HG02973 (cell line): ENCODE measurements at regions not wholly inside any gene's neighbourhood (a gene's known extent, or its start where the extent isn't known, plus 50 kb on each side); places are given as distances from the start of the nearest gene placed in this dataset.

ENCODE experiments used
- ATAC-seq: cut with Tn5 transposase; IDR thresholded peaks from one replicate; pipeline ENCODE4 v1.9.1; 2021; ENCODE audit warnings: moderate library complexity; ENCODE audit not compliant: unreplicated experiment

- no peak for ATAC-seq
Measured at GRCh38 chr6:71114986-71115385, 158.1 kb upstream of the B3GAT2 start.

DNA sequence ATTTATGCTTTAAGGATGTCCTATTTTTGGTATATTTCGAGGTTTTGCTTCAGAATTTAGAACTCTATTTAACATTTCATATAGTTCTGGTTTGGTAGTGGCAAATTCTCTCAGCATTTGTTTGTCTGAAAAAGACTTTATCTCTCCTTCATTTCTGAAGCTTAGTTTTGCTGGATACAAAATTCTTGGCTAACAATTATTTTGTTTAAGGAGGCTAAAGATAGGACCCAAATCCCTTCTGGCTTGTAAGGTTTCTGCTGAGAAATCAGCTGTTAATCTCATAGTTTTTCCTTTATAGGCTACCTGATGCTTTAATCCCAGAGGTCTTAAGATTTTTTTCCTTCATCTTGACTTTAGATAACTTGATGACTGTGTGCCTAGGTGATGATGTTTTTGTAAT lies 162.7 kb upstream of the B3GAT2 start:
- ATAC-seq = no peak

- no peak for ATAC-seq
Measured at GRCh38 chr6:71123051-71123450, 165.6 kb upstream of the OGFRL1 start.

DNA sequence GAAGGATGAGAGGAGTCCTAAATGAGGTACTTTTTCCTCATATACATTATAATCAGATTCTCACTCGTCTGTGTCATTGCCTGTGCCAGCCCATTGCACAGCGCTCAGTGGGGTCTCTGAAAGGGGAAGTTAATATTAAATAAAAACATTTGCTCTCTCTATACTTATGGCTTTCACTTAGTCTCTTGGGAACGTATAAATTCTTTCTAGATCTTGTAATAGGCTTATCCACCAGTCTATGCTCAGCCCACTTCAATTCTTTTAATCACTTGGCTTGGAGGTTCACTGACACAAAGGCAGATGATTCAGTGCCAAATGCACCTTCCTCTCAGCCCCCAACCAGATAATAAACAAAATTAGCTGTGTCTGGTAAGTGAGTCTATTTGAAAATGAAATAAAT lies 164.3 kb upstream of the OGFRL1 start:
- no peak for ATAC-seq

DNA sequence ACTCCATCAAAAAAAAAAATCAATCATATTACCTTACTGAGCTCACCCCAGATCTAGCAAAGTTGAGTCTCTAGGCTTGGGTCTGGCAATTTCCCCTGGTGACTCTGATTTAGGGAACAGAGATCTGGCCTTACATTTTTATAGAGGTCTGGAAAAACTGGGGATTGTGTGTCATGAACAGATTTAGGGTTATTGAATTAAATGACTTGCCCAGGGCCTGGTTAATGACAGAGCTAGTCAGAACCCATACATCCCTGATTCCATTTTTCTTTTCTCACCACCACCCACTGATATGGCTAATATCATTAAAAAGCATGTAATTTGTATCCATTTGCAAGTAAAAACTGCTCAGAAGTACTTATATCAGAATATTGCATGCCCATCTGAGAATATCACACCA lies 163.4 kb upstream of the OGFRL1 start:
- ATAC-seq = no peak

GRCh38 chr6:71126506-71126905 lies 162.1 kb upstream of the OGFRL1 start:
- no peak for ATAC-seq

DNA sequence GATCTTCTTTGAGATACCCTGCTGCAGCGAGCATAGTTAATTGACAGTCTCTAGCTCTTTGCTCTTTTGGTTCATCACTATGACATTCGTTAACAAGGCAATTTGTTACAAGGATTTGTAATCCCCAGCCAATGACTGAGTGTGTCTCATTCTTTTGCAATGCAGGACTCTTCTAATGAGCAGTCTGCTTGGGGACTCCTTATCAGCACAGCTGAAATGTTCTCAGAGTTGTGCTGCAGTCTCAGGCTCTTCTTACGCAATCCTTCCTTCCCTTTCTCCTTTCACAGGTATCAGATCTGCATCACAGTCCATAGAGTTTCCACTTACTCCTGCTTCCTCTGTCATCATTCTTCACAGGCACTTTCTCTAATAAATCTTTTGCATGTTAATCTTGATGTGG lies 161.2 kb upstream of the OGFRL1 start:
- no peak for ATAC-seq

- no peak for ATAC-seq
Measured at GRCh38 chr6:71130277-71130676, 158.3 kb upstream of the OGFRL1 start.

DNA sequence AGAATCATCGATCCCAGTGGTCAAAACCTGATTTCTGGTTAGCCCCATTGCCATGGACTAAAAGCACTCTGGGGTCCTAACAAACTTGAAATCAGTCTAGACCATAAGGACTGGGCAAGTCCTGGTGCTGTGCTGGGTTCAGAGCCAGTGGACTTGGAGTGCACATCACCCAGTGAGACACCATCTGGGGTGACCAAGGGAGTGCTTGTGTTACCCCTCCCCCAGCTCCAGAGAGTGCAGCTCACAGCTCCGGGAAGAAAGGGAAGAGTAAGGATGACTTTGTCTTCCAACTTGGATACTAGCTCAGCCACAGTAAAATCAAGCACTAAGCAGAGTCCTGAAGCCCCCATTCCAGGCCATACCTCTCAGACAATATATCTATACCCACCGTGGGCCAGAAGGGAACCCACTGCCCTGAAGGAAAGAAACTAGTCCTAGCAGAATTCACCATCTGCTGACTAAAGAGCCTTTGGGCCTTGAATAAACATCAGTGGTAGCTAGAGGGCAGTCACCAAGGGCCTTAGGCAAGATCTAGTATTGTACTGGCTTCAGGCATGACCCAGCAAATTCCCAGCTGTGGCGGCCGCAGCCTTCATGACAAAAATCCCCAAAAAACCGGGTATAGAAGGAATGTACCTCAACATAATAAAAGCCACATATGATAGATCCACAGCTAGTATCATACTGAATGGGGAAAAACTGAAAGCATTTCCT lies 153.5 kb upstream of the OGFRL1 start:
- ATAC-seq = no peak

DNA sequence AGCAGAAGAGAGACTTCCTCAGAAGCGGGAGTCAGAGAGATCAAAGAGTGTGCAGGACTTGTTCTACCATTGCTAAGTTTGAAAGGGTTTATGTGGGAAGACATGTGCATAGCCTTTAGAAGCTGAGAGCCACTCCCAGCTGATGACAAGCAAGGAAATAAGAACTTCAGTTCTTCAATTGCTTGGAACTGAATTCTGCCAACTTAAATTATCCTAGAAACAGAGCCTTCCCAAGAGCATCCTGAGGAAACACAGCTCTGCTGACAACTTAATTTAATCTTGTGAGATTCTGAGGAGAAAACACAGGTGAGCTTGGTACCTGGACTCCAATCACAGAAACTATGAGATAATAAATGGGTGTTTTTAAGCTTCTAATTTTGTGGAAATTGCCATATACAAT lies 150.6 kb upstream of the OGFRL1 start:
- ATAC-seq = no peak

DNA sequence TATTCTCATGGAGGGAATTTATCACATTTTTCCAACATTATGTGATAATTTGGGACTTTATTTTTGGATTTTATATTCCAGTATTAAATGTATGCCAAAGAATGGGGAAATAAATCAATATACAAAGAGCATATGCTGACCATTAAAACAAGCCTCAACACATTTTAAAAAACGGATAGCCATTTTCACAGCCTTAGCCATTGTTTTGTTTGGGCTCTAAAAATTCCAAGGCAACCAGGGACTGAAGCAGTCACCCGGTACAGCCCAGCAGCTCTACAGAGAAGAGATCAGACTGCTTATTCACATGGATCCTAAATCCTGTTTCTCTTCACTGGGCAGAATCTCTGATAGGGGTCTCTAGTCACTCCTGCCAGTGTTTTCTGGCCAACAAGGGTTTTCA lies 150.2 kb upstream of the OGFRL1 start:
- ATAC-seq = no peak

GRCh38 chr6:71139249-71139648 lies 149.4 kb upstream of the OGFRL1 start:
- no peak for ATAC-seq

- no peak for ATAC-seq
Measured at GRCh38 chr6:71153755-71154325, 134.8 kb upstream of the OGFRL1 start.

- ATAC-seq = no peak
Measured at GRCh38 chr6:71157345-71157744, 131.3 kb upstream of the OGFRL1 start.

- ATAC-seq = no peak
Measured at GRCh38 chr6:71164890-71165289, 123.7 kb upstream of the OGFRL1 start.

GRCh38 chr6:71168233-71168765 lies 120.3 kb upstream of the OGFRL1 start:
- ATAC-seq = no peak

- ATAC-seq = no peak
Measured at GRCh38 chr6:71171497-71172070, 117.0 kb upstream of the OGFRL1 start.

DNA sequence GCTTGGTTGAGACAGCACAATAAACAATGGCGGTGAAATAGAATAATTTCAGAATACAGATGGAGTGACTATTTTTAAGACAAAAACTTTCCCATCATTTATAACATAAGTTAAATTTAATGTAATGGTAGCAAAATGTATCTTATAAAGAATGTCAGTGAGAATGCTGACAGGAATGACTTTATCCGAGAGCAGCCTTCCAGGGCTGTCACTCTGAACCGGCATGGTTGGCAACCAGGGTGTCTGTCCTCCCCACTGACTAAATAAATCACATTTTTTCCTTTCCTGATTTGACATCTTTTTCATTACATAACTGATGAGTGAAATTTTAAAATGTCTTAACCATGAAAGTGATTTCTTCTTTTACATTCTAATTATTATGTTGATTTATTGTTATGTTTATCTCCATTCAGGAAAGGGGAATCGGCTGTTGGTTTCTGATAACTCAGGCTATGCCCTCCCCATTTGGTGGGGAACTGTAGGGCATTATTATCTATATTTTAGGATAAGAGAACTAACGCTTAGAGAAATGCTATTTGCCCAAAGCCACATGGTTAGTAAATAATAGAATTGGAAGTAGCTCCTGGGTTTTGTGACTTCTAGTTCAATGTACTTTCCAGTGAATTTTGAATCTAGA lies 109.2 kb upstream of the OGFRL1 start:
- ATAC-seq = no peak

- no peak for ATAC-seq
Measured at GRCh38 chr6:71181565-71181964, 107.0 kb upstream of the OGFRL1 start.

- no peak for ATAC-seq
Measured at GRCh38 chr6:71187141-71187540, 101.5 kb upstream of the OGFRL1 start.

DNA sequence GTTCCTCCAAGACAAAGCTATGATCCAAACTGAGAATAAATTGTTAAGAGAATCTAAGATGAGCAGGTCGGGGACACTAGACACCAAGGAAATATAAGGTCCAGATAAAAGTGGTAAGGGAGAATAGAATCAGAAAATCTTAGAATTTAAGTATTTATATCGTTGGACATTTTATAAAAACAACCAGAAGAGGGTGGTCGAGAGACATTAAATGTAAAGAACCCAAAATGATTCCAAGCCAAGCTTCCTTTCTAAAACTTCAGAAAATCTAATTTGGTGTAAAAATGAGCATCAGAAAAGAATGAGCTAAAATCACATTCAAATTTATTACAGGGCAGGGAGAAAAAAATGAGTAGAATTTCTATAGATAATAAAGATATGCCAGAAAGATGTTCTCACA lies 97.8 kb upstream of the OGFRL1 start:
- no peak for ATAC-seq

- no peak for ATAC-seq
Measured at GRCh38 chr6:71194724-71195123, 93.9 kb upstream of the OGFRL1 start.
